ENCODE measurements at regions not wholly inside any gene's neighbourhood (a gene's known extent, or its start where the extent isn't known, plus 50 kb on each side); places are given as distances from the start of the nearest gene placed in this dataset.
A peak's percentile ranks its signal among the peaks of the same experiment; 100 is the strongest.

DNA sequence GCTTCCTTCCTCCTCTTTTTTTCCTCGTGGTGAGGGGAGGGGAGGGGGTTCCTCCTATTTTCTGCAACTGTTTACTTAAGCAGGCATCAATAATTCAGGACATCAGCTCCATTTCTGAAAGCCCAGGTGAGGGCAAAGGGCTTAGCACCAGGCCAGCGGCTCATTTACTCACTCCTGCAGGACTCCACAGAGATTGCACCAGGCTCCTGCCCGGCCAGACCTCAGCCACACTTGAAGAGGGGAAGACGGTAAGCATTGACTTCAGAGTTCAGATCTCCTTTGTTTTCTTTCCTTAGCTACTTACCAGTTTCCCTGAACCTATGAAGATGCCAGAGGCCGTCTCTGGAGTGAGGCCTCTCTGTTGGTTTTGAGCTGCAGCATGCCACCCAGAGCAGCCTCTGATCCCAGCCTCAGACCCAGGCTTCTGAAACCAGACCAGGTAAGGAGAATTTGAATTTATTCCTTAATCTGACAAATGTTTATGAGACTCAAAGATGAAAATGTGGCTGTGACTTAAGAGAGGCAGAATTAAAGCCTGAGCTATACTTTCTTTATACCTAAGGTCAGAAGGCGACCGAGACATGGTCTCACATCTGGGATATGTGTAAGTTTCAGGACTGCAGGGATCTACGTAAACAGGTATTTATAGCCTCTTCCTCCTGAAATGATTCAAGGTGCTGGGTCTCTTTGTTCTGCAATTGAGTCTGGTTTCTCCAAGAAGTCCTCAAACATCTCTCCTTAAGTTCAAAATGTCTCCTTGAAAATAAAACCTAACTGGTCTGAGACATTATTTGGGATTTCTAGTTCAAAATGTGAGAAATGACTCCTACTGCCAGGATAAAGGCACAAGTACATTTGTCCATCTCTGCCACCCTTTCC, 272.5 kb upstream of the RUNX1 start:
- ATAC-seq = no peak
- TF ChIP-seq CREB5 (CRISPR knock-in tag; IDR thresholded peaks at IDR 0.05; ENCODE audit: low read depth) (no peak), ZFP3 (CRISPR knock-in tag; IDR thresholded peaks at IDR 0.05) (no peak), CSDC2 (CRISPR knock-in tag; IDR thresholded peaks at IDR 0.05) (no peak), ZFP30 (CRISPR knock-in tag; IDR thresholded peaks at IDR 0.05) (no peak), ESRRG (CRISPR knock-in tag; IDR thresholded peaks at IDR 0.05) (no peak)

GRCh38 chr21:35319684-35320283, 270.7 kb upstream of the RUNX1 start:
- TF ChIP-seq ZC3H10 (CRISPR knock-in tag; IDR thresholded peaks at IDR 0.05) = no peak
- no peak for TF ChIP-seq TOX (CRISPR knock-in tag; IDR thresholded peaks at IDR 0.05; ENCODE audit: borderline replicate concordance)
- ATAC-seq = no peak

DNA sequence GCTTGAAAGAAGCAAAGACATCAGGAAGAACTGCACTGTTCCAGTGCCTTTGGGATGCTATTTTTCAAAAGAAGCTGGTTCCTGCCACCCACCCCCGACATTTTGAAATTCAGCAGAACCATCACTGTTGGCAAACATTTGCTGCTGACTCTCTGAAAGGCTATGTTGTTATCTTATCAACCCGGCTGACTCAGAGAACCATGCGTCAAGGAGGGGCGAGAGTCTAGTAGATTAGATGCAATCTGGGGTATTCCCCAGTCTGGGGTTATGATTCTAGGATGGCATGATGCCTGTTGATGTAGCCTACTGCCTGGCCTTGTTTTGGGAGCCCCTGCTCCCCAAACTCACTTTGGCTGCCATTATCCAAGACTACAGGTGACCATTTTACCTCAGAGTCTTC, 267.8 kb upstream of the RUNX1 start:
- no peak for ATAC-seq
- TF ChIP-seq CREB5 (CRISPR knock-in tag; IDR thresholded peaks at IDR 0.05; ENCODE audit: low read depth) (no peak), ZFP3 (CRISPR knock-in tag; IDR thresholded peaks at IDR 0.05) (no peak), CSDC2 (CRISPR knock-in tag; IDR thresholded peaks at IDR 0.05) (peak; percentile 66), GLIS3 (CRISPR knock-in tag; IDR thresholded peaks at IDR 0.05) (0 out of 2 replicates have a peak, but pooled peaks have one; percentile 39)

DNA sequence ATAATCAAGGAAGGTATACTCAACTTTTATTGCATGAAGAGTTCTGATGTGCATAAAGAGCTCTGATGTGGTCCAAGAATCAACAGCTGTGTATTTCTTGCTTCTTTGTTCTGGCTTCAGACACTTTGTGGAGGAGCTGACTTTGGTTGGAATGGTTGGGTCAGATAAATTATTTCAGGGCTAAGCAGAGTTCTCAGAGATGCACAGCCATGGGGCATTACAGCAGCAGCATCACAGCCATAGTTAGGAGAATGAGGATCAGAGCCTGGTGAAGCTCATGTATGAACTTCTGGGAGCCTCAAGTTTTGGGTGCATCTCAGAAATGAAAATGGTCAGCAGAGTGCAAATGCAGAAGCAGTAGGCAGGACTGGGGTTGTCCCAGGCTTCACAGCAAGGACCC, 267.4 kb upstream of the RUNX1 start:
- no peak for ATAC-seq
- TF ChIP-seq TCF4 (CRISPR knock-in tag; IDR thresholded peaks at IDR 0.05; ENCODE audit: borderline replicate concordance) (no peak), RARB (CRISPR knock-in tag; IDR thresholded peaks at IDR 0.05) (no peak), ESRRG (CRISPR knock-in tag; IDR thresholded peaks at IDR 0.05) (no peak), PATZ1 (CRISPR knock-in tag; IDR thresholded peaks at IDR 0.05; ENCODE audit: borderline replicate concordance) (no peak), ARNTL (CRISPR knock-in tag; IDR thresholded peaks at IDR 0.05; ENCODE audit: borderline replicate concordance, low read depth) (no peak), ISL1 (CRISPR knock-in tag; IDR thresholded peaks at IDR 0.05) (no peak)

GRCh38 chr21:35314857-35315582, 265.9 kb upstream of the RUNX1 start:
- TF ChIP-seq BACH2 (CRISPR knock-in tag; IDR thresholded peaks at IDR 0.05; ENCODE audit: borderline replicate concordance) (no peak), CREB5 (CRISPR knock-in tag; IDR thresholded peaks at IDR 0.05; ENCODE audit: low read depth) (no peak), PATZ1 (CRISPR knock-in tag; IDR thresholded peaks at IDR 0.05; ENCODE audit: borderline replicate concordance) (no peak), PPARA (CRISPR knock-in tag; IDR thresholded peaks at IDR 0.05; ENCODE audit: borderline replicate concordance) (no peak), ARNTL (CRISPR knock-in tag; IDR thresholded peaks at IDR 0.05; ENCODE audit: borderline replicate concordance, low read depth) (no peak), ZC3H10 (CRISPR knock-in tag; IDR thresholded peaks at IDR 0.05) (no peak), OSR1 (CRISPR knock-in tag; IDR thresholded peaks at IDR 0.05) (no peak), SNAI2 (CRISPR knock-in tag; IDR thresholded peaks at IDR 0.05) (no peak), ISL1 (CRISPR knock-in tag; IDR thresholded peaks at IDR 0.05) (no peak), ZNF70 (CRISPR knock-in tag; IDR thresholded peaks at IDR 0.05) (no peak)
- TF ChIP-seq, protein P1, sequence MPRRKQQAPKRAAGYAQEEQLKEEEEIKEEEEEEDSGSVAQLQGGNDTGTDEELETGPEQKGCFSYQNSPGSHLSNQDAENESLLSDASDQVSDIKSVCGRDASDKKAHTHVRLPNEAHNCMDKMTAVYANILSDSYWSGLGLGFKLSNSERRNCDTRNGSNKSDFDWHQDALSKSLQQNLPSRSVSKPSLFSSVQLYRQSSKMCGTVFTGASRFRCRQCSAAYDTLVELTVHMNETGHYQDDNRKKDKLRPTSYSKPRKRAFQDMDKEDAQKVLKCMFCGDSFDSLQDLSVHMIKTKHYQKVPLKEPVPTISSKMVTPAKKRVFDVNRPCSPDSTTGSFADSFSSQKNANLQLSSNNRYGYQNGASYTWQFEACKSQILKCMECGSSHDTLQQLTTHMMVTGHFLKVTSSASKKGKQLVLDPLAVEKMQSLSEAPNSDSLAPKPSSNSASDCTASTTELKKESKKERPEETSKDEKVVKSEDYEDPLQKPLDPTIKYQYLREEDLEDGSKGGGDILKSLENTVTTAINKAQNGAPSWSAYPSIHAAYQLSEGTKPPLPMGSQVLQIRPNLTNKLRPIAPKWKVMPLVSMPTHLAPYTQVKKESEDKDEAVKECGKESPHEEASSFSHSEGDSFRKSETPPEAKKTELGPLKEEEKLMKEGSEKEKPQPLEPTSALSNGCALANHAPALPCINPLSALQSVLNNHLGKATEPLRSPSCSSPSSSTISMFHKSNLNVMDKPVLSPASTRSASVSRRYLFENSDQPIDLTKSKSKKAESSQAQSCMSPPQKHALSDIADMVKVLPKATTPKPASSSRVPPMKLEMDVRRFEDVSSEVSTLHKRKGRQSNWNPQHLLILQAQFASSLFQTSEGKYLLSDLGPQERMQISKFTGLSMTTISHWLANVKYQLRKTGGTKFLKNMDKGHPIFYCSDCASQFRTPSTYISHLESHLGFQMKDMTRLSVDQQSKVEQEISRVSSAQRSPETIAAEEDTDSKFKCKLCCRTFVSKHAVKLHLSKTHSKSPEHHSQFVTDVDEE (CRISPR knock-in tag; IDR thresholded peaks at IDR 0.05) = no peak
- no peak for ATAC-seq

Data from SK-N-SH treated with all-trans-retinoic acid at 6 μM for 48 hours (cell line).